ENCODE measurements at regions not wholly inside any gene's neighbourhood (a gene's known extent, or its start where the extent isn't known, plus 50 kb on each side); places are given as distances from the start of the nearest gene placed in this dataset.

DNA sequence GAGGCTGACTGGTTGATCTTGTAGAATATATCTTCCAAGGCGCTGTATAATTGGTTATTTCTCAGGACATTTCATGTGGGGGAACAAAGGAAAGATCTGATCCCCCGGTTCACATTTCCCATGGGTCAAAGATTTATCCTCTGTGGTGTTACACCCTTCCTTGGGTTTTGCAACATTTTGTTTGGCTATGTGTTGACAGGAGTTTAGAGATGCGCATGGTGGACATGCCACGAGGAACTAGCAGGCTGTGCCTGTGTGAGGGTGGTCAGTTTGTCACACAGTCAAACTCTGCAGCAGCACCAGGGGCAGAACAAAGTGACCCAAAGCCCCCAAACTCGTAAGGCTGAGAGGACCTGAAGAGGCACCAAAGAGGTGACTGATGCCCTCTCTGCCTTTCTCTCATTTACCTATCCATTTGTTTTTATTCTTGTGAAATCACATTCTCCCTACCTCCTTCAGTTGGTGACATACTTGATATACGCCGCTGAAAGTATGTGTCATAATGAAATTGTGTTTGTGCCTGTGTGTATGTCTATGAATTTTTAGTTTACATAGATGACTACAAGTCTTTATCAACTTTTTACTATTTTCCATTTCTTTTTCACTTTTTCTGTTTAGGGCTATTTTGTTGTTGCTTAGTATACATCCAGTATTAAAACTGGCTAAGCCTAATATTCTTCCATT is 164.7 kb downstream of the SPCS3 start:
- H2AFZ ChIP-seq (ENCODE audit: low read depth, low read length, poor library complexity, severe bottlenecking) = no peak overlapping the region
- intact Hi-C loops (cut with micrococcal nuclease) = no loop called here
- CTCF ChIA-PET = no interaction called here

More for the DNA sequence above, 164.7 kb downstream of the SPCS3 start:
- Histone ChIP-seq H3K79me2 (ENCODE audit: insufficient read depth, low read length) (no peaks in the 10 kb centered on the region), H4K20me1 (ENCODE audit: insufficient read depth) (no peaks in the 10 kb centered on the region), H3K4me3 (replicated peaks in 1 of 2; ENCODE audit: low read depth in 1 of 2, low read length in 2 of 2) (no peak overlapping the region), H3K9ac (ENCODE audit: low read length) (no peak overlapping the region), H3K4me1 (ENCODE audit: control insufficient read depth in 1 of 2, insufficient read depth in 2 of 2, low read length in 2 of 2) (no peaks in the 10 kb centered on the region), H3K36me3 (ENCODE audit: control insufficient read depth in 1 of 2, insufficient read depth in 2 of 2, low read length in 2 of 2) (no peaks in the 10 kb centered on the region), H3K27ac (ENCODE audit: low read depth, low read length) (no peak overlapping the region), H3K4me2 (ENCODE audit: low read length) (no peak overlapping the region), H3K27me3 (ENCODE audit: insufficient read depth, low read length) (no peaks in the 10 kb centered on the region), H3K9me3 (ENCODE audit: control insufficient read depth in 1 of 2, insufficient read depth in 1 of 2, low read depth in 1 of 2, low read length in 2 of 2) (no peaks in the 10 kb centered on the region), H3K9me2 (ENCODE audit: insufficient read depth) (no peaks in the 10 kb centered on the region)
- no TSS peak for BruUV-seq (replicated peaks)
- ChIA-PET RAD21 (ENCODE audit: low non-redundant PET in 1 of 2, low total read pairs in 2 of 2, uncharacterized antibody in 2 of 2, unreplicated experiment in 2 of 2) (no interaction called here), POLR2A (no interaction called here)
- DNase-seq (ENCODE audit: low read depth, low spot score) (no peak), ATAC-seq (no peak)
- TF ChIP-seq SRF (IDR thresholded peaks at IDR 0.05; ENCODE audit: low read depth) (no peak), SP1 (IDR thresholded peaks at IDR 0.05; ENCODE audit: low read depth) (no peak), RAD21 (IDR thresholded peaks at IDR 0.05; ENCODE audit: low read depth) (no peak), CEBPB (IDR thresholded peaks at IDR 0.05; ENCODE audit: low read depth) (no peak), EGR1 (IDR thresholded peaks at IDR 0.05; ENCODE audit: low read depth) (no peak), REST (IDR thresholded peaks at IDR 0.05; ENCODE audit: low read depth) (no peak), FOSL1 (IDR thresholded peaks at IDR 0.05; ENCODE audit: low read depth) (no peak), POLR2AphosphoS5 (IDR thresholded peaks at IDR 0.05; ENCODE audit: low read depth, low read length) (no peak), CBX3 (IDR thresholded peaks at IDR 0.05; ENCODE audit: low read depth) (no peak), ZFX (IDR thresholded peaks at IDR 0.05) (no peak), POLR2A (IDR thresholded peaks at IDR 0.05; ENCODE audit: borderline replicate concordance, extremely low read depth, insufficient read depth, insufficient read length) (no peak), ZBTB33 (IDR thresholded peaks at IDR 0.05; ENCODE audit: extremely low read depth, insufficient replicate concordance, low read length) (no peak), CTCF (IDR thresholded peaks at IDR 0.05 in 2 of 3, conservative IDR thresholded peaks at IDR 0.05 in 1 of 3; ENCODE audit: borderline replicate concordance in 1 of 3, insufficient read depth in 1 of 3, low read depth in 2 of 3, low read length in 2 of 3) (no peak)
- TF ChIP-seq, protein P1, sequence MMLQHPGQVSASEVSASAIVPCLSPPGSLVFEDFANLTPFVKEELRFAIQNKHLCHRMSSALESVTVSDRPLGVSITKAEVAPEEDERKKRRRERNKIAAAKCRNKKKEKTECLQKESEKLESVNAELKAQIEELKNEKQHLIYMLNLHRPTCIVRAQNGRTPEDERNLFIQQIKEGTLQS (IDR thresholded peaks at IDR 0.05) = no peak
